ENCODE measurements at regions not wholly inside any gene's neighbourhood (a gene's known extent, or its start where the extent isn't known, plus 50 kb on each side); places are given as distances from the start of the nearest gene placed in this dataset.

GRCh38 chr4:133920236-133920635, 281.4 kb downstream of the PABPC4L start:
- H3K4me3 Mint-ChIP-seq (ENCODE audit: unreplicated experiment), result no peak overlapping the region
- no peaks in the 10 kb centered on the region for H3K4me1 Mint-ChIP-seq (ENCODE audit: low read depth, unreplicated experiment)
- H3K27me3 Mint-ChIP-seq (ENCODE audit: low read depth, unreplicated experiment), result no peaks in the 10 kb centered on the region
- H2AFZ ChIP-seq (ENCODE audit: low read depth, low read length), result no peak overlapping the region
- H3K36me3 Mint-ChIP-seq (ENCODE audit: low read depth, unreplicated experiment), result no peaks in the 10 kb centered on the region
- no peak overlapping the region for H3K4me2 ChIP-seq (ENCODE audit: low read length)
- H3K4me1 ChIP-seq (ENCODE audit: insufficient read depth, low read length), result no peaks in the 10 kb centered on the region
- no peaks in the 10 kb centered on the region for H3K79me2 ChIP-seq (ENCODE audit: insufficient read depth, low read length)
- H3K27ac Mint-ChIP-seq (ENCODE audit: unreplicated experiment), result no peak overlapping the region
- no peaks in the 10 kb centered on the region for H3K27me3 ChIP-seq (ENCODE audit: insufficient read depth, low read length)
- no peaks in the 10 kb centered on the region for H3K9me3 ChIP-seq (ENCODE audit: insufficient read depth, low read depth, low read length)
- no peak for TF ChIP-seq CTCF (IDR thresholded peaks at IDR 0.05; ENCODE audit: insufficient read depth, low read depth, low read length)
- no peak for TF ChIP-seq EZH2 (IDR thresholded peaks at IDR 0.05; ENCODE audit: insufficient read depth, low read length)
- H3K4me3 ChIP-seq (ENCODE audit: insufficient read depth, low read depth, low read length), result no peak overlapping the region
- peaks cover 2% of the 10 kb centered on the region for H3K9me3 Mint-ChIP-seq (ENCODE audit: unreplicated experiment)
- H3K27ac ChIP-seq (ENCODE audit: low read depth, low read length), result no peak overlapping the region
- H4K20me1 ChIP-seq (ENCODE audit: insufficient read depth, low read length), result no peaks in the 10 kb centered on the region
- no peaks in the 10 kb centered on the region for H3K36me3 ChIP-seq (ENCODE audit: insufficient read depth, low read length)
- DNase-seq (ENCODE audit: low read depth) (no peak), FAIRE-seq (no peak)
- no peak overlapping the region for H3K9ac ChIP-seq (ENCODE audit: low read length)

GRCh38 chr4:133910165-133910564, 291.4 kb downstream of the PABPC4L start:
- Histone ChIP-seq H4K20me1 (ENCODE audit: insufficient read depth, low read length) (no peaks in the 10 kb centered on the region), H2AFZ (ENCODE audit: low read depth, low read length) (no peak overlapping the region), H3K9ac (ENCODE audit: low read length) (no peak overlapping the region), H3K4me3 (ENCODE audit: insufficient read depth, low read depth, low read length) (no peak overlapping the region), H3K9me3 (ENCODE audit: insufficient read depth, low read depth, low read length) (no peaks in the 10 kb centered on the region), H3K27ac (ENCODE audit: low read depth, low read length) (no peak overlapping the region), H3K4me2 (ENCODE audit: low read length) (no peak overlapping the region), H3K36me3 (ENCODE audit: insufficient read depth, low read length) (no peaks in the 10 kb centered on the region), H3K27me3 (ENCODE audit: insufficient read depth, low read length) (no peaks in the 10 kb centered on the region), H3K4me1 (ENCODE audit: insufficient read depth, low read length) (no peaks in the 10 kb centered on the region), H3K79me2 (ENCODE audit: insufficient read depth, low read length) (no peaks in the 10 kb centered on the region)
- DNase-seq (ENCODE audit: low read depth), result no peak
- TF ChIP-seq CTCF (IDR thresholded peaks at IDR 0.05; ENCODE audit: insufficient read depth, low read depth, low read length), result no peak
- TF ChIP-seq EZH2 (IDR thresholded peaks at IDR 0.05; ENCODE audit: insufficient read depth, low read length), result no peak
- H3K27ac Mint-ChIP-seq (ENCODE audit: unreplicated experiment), result no peak overlapping the region
- no peak for FAIRE-seq
- H3K4me1 Mint-ChIP-seq (ENCODE audit: low read depth, unreplicated experiment), result no peaks in the 10 kb centered on the region
- no peaks in the 10 kb centered on the region for H3K27me3 Mint-ChIP-seq (ENCODE audit: low read depth, unreplicated experiment)
- H3K36me3 Mint-ChIP-seq (ENCODE audit: low read depth, unreplicated experiment), result no peaks in the 10 kb centered on the region
- H3K4me3 Mint-ChIP-seq (ENCODE audit: unreplicated experiment), result no peak overlapping the region
- peaks cover 7% of the 10 kb centered on the region for H3K9me3 Mint-ChIP-seq (ENCODE audit: unreplicated experiment)

GRCh38 chr4:133903029-133903428, 298.6 kb downstream of the PABPC4L start:
- no peak overlapping the region for H3K4me2 ChIP-seq (ENCODE audit: low read length)
- H3K27ac ChIP-seq (ENCODE audit: low read depth, low read length), result no peak overlapping the region
- Mint-ChIP-seq H3K27ac (ENCODE audit: unreplicated experiment) (no peak overlapping the region), H3K4me1 (ENCODE audit: low read depth, unreplicated experiment) (no peaks in the 10 kb centered on the region), H3K4me3 (ENCODE audit: unreplicated experiment) (no peak overlapping the region), H3K9me3 (ENCODE audit: unreplicated experiment) (no peaks in the 10 kb centered on the region), H3K36me3 (ENCODE audit: low read depth, unreplicated experiment) (no peaks in the 10 kb centered on the region), H3K27me3 (ENCODE audit: low read depth, unreplicated experiment) (no peaks in the 10 kb centered on the region)
- no peaks in the 10 kb centered on the region for H4K20me1 ChIP-seq (ENCODE audit: insufficient read depth, low read length)
- FAIRE-seq, result no peak
- H2AFZ ChIP-seq (ENCODE audit: low read depth, low read length), result no peak overlapping the region
- TF ChIP-seq CTCF (IDR thresholded peaks at IDR 0.05; ENCODE audit: insufficient read depth, low read depth, low read length) (no peak), EZH2 (IDR thresholded peaks at IDR 0.05; ENCODE audit: insufficient read depth, low read length) (no peak)
- H3K79me2 ChIP-seq (ENCODE audit: insufficient read depth, low read length), result no peaks in the 10 kb centered on the region
- H3K9ac ChIP-seq (ENCODE audit: low read length), result no peak overlapping the region
- no peak overlapping the region for H3K4me3 ChIP-seq (ENCODE audit: insufficient read depth, low read depth, low read length)
- H3K27me3 ChIP-seq (ENCODE audit: insufficient read depth, low read length), result no peaks in the 10 kb centered on the region
- H3K4me1 ChIP-seq (ENCODE audit: insufficient read depth, low read length), result no peaks in the 10 kb centered on the region
- no peaks in the 10 kb centered on the region for H3K36me3 ChIP-seq (ENCODE audit: insufficient read depth, low read length)
- H3K9me3 ChIP-seq (ENCODE audit: insufficient read depth, low read depth, low read length), result no peaks in the 10 kb centered on the region
- no peak for DNase-seq (ENCODE audit: low read depth)
